Eye (tissue), 1 donor: ENCODE measurements at regions not wholly inside any gene's neighbourhood (a gene's known extent, or its start where the extent isn't known, plus 50 kb on each side); places are given as distances from the start of the nearest gene placed in this dataset.
A peak's percentile ranks its signal among the peaks of the same experiment; 100 is the strongest.

ENCODE experiments used
- DNase-seq: peaks from one replicate; pipeline ENCODE4 v3.0.0-alpha.2; 2015

DNA sequence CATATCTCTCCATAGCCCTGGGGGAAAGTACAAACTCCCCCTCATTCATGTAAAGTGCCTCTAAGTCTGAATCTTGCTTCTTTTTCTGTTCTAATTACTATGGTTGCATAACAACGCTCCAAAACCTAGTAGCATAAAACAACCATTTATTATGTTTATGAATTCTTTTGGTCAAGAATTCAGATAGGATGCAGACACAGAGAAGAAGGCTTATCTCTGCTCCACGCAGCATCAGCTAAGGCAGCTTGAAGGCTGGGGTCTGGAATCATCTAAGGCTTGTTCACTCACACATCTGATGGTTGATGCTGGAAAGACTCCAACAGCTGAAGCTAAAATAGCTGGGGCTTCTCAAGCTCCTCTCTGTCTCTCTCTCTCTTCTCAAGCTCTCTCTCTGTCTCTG, 564.5 kb downstream of the ZNF674 start:
- no peak for DNase-seq

DNA sequence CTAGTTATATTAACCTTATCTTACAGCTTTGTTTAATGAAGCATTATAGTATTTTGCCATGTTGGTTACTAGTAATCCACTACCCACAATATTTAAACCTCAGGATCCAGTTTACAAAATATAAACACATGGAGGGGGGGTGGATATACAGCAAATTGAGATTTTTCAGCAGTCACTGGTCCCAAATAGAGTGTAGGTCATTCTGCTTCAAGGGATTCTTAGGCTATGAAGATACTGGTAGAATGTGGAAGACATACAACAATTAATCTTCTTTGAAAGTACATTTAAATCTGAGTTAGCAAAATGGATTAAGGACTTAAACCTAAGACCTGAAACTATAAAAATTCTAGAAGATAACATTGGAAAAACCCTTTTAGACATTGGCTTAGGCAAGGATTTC, 569.6 kb downstream of the ZNF674 start:
- no peak for DNase-seq

DNA sequence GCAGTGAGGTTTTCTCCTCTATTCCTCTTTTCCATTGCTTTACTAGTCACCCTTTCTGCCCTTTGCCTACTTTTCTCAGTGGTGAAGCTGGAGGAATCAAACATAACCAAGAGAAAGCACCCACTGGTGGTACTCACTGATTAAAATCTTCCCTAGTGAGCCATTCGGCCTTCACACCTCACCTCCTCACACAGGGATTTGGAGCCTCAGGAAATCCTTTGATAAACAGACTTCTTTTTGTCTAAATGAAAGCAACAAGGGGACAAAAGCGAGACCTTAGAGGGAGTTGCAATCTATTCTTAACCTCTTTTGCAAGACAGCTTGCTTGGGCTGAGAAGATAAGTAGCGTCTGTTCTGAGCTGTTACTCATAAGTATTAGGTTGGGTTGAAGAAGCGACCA, 572.6 kb downstream of the ZNF674 start:
- DNase-seq, result no peak

DNA sequence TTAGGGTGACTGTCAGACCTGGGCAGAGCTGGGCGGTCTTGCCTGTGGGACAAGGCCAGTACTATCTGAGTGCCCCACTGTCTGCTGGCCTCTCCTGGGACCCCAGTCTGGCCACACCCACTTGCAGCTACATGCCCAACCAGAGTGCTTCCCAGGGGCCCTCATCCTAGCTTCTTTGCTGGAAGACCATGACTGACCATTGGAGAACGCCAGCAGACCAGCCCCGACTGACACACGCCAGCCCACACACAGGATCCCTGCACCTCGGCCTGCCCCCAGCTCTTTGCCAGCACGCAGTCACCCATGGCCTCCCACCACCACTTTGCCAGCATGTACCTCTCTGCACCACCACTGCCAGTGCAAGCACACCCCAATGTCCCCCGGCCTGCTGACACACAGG, 585.7 kb downstream of the ZNF674 start:
- no peak for DNase-seq

DNA sequence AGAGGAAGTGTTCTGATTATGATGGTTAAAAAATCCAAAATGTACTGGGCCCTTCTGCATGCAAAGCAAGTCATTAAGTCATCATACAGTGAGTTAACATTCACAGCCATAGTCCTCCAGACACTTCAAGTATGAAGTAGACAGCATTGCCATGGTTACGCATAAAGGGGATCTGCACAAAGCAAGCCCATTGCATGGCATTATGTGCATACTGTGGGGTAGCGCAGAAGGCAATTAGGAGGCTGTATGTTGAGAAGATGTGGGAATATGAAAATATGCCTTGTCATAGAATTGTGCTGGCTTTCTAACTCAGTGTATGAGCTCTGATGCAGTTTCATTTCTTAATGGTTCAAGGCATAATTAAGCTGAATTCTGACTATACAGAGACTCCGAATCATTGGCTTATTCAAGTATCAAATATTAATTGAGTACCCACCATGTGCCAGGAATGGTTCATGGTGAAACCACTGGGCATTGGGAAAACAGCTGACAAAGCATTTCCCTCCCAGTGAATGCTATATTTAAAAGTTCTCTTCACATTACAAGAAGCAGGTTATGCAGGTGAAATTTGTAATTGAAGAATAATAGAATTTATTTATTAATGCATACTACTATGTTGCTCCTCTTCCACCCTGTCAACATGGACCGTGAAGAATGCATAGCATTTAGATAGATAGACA, 588.9 kb downstream of the ZNF674 start:
- DNase-seq, result no peak

DNA sequence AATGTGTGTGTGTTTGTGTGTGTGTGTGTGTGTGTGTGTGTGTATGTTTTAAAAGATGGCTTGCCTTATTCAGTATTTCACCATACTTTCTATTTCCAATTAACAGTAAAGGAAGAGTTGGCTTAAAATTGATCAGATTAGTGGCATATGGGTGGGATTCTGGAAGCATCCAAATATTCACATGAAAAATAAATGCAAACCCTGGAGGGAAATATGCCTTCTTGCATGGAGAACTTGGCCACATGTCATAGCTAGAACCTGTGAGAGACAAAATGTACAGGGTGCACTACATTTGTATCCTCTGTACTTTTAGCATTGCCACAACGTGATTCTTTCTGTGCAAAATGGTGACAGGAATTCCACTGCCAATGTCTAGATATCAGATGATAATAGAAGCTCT, 589.6 kb downstream of the ZNF674 start:
- no peak for DNase-seq

DNA sequence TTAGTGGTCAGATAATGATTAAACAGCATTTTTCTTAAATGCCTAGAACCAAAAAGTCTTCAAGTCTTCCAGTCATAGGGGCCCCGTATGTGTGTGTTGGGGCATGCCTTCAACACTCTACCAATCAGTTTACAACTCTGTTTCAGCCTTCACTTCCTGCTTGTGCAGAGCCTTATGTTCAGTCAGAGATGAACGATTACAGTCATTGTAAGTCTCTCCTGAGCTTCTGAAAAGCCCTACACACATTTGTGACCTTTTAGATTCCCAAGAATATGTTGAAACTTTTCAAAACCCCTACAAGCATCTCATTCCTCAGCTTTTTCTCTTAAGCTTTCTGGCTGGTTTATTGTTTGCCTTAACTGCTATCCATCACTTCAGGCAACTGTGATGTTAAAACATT, 591.2 kb downstream of the ZNF674 start:
- no peak for DNase-seq

DNA sequence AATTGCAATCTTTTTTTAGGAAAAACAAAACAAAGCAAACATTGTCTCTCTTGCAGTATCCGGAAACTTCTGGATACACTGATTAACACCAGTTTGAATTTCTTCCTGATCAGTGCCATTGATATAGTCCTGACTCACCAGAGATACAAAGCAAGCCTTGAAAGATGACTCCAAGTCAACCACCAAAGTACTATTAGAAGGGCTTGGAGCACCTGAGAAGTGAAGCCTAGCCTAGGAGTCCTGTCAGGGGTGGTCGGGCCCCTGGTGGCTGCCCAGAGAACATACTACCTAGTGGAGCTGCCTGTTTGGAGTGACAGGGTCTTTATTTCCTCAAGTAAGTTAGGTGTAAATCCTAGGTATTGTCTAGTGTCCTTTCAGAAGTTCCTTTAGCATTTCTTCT, 593.2 kb downstream of the ZNF674 start:
- DNase-seq, result no peak

DNA sequence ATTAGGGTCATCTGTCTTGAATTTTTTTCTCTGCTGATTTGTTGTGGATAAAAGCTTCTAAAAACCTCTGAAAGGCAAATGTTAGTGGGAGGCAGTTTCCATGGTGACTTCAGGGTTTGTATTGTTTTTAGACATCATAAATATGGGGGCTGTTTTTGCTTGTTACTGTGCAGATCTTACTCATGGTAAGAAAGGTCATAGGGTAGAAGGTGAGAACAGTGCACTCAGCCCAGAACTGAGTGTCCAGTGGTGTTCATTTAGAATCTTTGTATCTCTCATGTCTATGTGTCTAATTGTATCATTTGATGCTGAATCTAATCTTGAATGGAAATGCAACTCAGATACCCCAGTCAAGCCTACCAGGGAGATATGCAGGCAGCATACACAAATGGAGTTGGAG, 609.8 kb downstream of the ZNF674 start:
- no peak for DNase-seq

DNA sequence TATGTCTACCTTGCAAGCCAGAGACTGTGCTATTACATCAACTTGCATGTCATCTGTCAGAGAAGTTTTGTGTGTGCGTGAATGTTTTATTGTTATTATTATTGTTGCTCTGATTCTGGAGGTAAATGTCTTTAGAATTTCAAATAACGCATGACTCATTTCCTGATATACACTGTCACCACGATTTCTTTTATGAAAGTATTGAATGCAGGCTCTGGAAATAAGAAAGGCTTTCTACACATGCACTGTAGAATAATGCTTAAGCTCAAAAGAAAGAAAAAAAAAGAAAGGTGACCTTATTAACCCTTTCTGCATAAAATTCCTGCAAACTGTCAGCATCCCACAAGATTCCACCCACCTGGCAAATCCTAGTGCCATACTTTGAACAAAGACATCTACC, 632.9 kb downstream of the ZNF674 start:
- no peak for DNase-seq

DNA sequence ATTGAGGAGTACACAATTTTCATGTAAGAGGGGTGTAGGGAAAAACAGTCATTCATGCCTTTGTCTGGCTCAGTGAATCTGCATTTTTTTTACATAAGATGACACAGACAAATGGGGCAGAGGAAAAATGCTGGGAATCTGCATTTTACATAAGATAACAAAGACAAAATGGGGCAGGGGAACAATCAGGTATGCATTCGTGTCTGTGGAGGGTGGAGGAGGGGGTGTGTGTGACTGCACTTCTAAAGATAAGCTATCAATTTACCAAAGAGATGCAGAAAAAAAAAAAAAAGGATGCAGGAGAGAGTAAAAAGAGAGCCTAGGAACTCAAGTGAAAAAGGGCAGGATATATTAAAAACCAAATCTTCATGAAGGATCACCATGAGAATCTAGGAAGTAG, 637.4 kb downstream of the ZNF674 start:
- DNase-seq, result no peak

DNA sequence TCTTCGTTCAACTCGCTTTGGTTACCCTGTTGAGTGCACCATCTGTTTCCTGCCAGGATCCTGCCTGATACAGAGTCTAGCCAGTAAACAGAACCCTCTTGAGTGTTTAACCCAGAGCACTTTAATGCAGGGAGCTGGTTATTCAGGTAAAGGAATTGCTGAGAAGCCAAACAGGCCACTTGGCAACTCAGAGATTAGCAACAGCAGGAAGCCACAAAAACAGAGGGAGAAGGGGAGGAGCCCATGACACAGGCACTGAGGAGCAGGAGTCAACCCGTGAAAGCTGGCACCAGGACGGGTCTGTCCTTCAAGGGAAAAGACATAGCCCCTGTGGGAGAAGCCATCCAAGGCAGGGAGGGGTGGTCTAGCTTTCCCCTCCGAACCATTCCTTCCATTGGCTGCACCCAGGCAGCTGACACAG, 641.4 kb downstream of the ZNF674 start:
- no peak for DNase-seq

DNA sequence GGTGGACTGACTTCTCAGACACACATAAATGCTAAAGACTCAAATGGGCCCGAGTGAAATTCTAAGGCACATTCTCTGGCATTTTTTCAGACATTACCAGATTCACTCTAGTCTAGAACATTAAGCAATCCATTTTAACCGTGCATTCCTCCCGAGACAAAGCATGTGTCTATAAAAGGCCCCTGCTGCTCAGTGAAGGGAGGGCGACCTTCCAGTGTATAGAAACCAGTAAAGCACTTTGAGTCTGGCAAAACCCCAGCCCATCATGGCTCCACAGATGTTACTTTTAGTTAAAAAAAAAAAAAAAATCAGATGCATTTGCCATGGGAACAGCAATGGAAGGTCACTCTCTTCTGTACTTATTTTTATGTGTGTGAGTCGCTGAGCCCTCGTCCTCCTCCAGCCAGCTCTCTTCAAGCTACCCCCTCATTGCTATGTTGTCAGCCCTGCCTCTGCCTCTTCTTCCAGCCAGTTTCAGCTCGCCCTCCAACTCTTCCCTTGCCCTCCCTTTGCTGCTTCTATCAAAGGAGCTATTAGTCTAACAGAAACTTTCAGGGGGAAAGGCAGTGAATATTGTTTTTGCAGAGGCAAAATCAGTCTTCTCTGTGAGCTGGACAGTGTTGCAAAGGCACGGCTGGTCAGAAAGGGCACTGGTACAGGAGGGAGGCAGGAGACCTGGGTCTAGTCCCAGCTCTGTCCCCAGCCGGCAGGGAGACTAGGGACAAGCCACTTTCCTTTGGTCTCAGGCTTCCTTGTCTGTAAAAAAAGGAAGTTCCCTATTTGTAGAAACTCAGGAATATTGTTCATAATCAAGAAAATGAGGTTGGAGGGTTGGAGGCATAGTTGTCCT, 644.2 kb downstream of the ZNF674 start:
- peak; percentile 9 for DNase-seq

DNA sequence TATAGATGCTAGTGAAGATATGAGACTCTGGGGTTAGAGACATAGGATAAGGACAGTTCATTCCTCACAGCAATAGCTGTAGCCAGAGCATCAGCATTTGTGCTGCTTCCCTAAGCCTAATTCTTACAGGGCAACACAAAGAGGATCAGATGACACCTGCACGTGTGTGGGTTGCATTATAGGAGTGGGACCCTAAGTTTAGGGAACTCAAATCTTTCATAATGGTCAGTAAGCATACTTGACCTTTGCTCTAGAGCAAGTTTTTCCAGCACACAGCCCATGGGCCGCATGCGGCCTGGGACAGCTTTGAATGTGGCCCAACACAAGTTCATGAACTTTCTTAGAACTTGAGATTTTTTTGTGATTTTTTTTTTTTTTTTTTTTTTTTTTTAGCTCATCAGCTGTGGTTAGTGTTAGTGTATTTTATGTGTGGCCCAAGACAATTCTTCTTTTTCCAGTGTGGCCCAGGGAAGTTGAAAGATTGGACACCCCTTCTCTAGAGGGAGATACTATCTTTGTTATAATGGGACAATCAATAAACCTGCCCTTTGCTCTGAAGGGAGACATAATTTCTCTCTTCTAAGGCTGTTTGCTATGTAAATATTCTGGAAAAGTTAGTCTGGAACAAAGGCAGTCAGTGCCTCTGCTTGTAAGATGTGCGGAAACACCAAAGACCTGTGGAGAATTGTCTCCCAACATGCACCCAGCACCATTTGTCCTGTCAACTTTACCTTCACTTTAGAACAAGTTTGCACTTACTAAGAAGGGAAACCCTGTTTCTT, 650.2 kb downstream of the ZNF674 start:
- no peak for DNase-seq

DNA sequence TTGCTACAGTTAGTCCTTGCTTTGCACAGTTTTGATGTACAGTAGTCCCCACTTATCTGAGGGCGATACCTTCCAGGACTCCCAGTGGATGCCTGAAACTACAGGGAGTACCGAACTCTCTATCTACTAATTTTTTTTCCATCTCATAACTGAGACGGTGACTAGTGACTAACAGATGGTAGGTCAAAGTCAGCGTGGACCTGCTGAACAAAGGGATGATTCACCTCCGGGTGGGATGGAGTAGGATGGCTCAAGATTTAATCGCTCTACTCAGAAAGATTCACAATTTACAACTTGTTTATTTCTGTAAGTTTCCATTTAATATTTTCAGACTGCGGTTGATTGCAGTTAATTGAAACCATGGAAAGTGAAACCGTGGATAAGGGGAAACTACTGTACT, 655.8 kb downstream of the ZNF674 start:
- DNase-seq, result no peak

DNA sequence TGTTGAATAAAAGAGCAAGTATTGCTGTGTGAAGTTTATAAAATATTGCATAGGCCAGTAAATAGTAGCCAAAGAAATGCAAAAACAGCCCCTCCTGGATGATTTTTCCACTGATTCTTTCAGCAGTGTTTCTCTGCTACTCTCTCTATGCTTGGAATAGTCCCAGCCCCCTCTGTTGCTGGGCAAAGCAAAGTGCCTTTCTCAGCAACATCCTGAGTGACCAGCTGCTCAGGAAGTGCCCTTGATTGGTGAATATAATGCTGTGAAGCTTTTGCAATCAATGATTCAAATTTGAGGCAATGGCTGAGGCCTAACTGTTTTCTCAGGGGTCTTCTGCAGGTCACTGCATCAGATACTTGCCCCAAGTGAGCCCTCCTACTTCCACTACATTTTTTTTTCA, 656.7 kb downstream of the ZNF674 start:
- no peak for DNase-seq

DNA sequence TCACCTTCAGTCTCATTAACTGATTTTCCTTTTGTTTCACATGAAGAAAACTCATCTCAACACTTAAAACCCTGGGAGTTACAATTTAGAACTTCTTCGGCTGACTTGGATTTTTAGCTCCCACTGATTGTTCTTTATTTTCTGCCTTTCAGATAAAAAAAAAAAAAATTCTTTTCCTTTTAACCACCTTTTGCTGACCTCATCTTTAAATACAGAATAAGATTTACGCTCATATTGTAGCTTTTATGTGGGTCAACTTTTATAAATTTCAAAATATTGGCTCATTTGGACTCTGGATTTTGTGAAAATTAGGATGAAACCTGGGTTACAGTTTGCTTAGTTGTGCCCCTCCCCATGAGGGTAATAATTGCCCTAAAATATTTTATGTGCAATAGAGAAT, 659.3 kb downstream of the ZNF674 start:
- DNase-seq, result no peak

DNA sequence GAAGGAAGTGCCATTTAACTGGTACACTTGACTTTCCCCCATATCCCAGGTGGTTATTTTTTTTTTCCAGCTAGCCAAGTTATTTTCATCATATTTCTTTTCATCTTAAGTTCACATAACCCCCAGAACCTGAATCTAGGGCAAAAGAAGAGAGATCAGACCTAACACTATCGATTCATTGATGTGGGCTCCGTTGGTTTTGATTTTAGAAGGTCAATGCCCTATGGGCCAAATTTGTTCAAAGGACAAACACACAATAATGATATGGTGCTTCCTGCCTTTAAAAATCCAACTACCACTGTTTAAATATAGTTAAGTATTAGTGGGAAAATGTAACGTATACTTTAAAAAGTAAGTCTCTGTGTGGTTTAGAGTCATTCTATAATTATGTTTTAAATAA, 665.7 kb downstream of the ZNF674 start:
- no peak for DNase-seq

DNA sequence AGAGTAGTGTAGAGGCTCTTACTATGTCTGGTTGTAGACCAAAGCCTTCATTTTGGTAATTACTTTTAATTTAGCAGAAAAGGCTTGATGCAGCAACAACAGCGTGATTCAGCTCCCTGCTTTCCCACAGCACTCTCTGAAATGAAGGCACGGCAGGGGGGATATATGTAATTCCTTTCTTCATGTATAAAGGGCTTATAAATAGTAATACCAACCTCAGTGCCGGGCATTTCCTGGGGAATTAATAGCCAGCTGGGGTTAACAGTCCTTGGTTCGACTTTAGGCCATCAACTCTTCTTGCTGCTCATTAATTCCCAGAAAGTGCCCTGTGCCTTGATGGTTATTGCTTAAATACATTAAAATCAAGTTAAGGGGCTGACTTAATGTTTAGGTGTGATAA, 669.0 kb downstream of the ZNF674 start:
- DNase-seq, result peak; percentile 45

DNA sequence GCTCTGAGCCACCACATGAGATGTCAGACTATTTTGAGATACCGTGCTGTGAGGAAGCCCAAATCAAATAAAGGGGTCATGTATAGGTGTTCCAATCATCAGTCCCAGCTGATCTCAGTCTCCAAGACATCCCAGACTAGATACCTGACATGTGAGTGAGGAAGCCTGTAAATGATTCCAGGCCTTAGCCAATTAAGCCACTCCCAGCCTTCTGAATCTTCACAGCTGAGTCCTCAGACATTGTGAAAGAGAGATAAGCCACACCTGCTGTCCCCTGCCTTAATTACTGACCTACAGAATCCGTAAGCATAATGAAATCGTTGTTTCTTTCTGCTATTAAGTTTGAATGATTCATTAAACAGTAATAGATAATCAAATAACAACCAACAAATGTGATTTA, 671.4 kb downstream of the ZNF674 start:
- DNase-seq, result no peak

DNA sequence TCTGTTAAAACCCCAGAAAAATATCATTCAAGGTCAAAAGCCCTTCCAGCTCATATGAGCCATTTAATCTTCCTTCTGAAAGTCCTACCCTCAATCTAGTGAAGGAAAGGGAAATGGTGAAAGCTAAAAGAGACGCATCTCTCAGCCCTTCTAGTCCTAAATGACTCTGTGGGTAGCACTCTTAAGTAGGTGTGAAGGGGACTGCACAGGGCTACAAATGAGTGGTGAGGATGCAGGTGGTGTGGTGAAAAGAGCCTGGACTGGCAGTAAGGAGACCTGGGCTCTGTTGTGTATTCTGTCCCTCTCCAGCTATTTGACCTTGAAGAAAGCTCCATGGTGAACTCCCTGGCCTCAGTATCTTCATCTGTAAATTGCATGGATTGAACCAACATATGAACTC, 671.8 kb upstream of the DIPK2B start:
- DNase-seq, result no peak

DNA sequence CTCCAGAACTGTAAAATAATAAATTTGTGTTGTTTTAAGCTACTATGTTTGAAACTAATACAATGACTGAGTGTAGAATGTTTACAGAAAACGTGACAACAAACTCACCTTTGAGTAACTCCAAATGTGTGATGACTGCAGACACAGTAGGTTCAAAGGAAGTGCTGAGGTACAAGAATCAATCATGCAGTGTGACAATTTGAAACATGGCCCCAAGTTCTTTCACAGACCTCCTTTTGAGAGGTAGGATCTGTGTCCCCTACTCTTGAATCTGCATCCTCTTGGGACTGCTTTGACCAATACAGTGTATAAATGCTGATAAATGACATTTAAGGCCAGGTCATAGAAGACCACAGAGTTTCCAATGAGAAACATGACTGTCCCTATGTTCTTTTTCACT, 667.7 kb upstream of the DIPK2B start:
- no peak for DNase-seq

DNA sequence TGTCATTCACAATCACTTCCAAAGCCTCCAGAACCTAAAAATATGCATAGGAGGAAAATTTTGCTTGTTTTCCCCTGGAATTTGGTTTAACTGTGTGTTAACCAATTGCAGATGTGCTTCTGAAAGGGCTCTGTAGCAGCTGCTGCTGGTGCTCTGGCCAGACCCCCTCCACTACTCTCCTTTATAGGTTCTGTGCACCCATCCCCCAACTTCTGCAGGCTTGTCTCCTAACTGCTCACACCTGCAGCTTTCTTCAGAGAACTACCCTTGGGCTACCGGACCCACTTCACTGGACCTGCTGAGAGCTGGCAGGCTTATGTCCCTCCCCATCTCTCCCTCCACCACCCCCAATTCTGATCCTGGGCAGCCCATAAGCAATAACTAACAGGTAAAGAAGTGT, 662.1 kb upstream of the DIPK2B start:
- no peak for DNase-seq

DNA sequence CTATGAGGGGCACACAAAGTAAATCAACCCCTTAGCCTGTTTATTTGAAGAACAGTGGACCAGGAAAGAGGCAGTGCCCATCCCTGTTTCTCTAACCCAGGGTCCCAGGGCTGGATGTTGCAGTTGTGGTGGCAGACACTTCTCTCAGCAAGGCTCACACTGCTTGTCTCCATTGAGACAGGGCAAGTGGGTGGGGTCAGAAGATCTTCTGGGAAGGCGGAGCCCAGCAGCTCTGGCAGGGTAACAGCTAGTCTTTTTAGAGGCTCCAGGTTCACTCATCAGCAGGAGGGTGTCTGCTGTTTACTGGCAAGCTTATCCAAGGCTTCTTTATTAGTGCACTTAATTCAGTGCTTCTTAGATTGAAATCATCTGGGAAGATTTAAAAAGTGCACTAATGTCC, 659.8 kb upstream of the DIPK2B start:
- DNase-seq, result no peak
